Loucy (cell line): ENCODE measurements at regions not wholly inside any gene's neighbourhood (a gene's known extent, or its start where the extent isn't known, plus 50 kb on each side); places are given as distances from the start of the nearest gene placed in this dataset.

ENCODE experiments used
- H2AFZ ChIP-seq: fragments of 200-600 bp; sonication (generic); 2 replicates; pipeline ENCODE4 v1.6.0; 2016; ENCODE audit warnings: antibody characterized with exemption, mild to moderate bottlenecking, low read length, moderate library complexity
- H3F3A ChIP-seq: fragments of 200-600 bp; 2 replicates; pipeline ENCODE4 v1.6.0; 2016; ENCODE audit warnings: antibody characterized with exemption, low read depth, mild to moderate bottlenecking
- H3K27me3 ChIP-seq: fragments of 200-600 bp; sonication (generic); 2 replicates; pipeline ENCODE4 v1.6.1; 2014; ENCODE audit warnings: low read length, mild to moderate bottlenecking; ENCODE audit not compliant: insufficient read depth, poor library complexity, severe bottlenecking
- H3K36me3 ChIP-seq: fragments of 200-600 bp; sonication (generic); 2 replicates; pipeline ENCODE4 v1.6.1; 2016; ENCODE audit warnings: low read length; ENCODE audit not compliant: insufficient read depth
- H3K4me1 ChIP-seq: fragments of 200-600 bp; sonication (generic); 2 replicates; pipeline ENCODE4 v1.5.1; 2014; ENCODE audit warnings: low read length, mild to moderate bottlenecking; ENCODE audit not compliant: insufficient read depth, poor library complexity, severe bottlenecking
- H3K4me2 ChIP-seq: fragments of 200-600 bp; sonication (generic); 2 replicates; pipeline ENCODE4 v1.6.0; 2014; ENCODE audit warnings: antibody characterized with exemption, low read length, low read depth, mild to moderate bottlenecking; ENCODE audit not compliant: poor library complexity, severe bottlenecking
- H3K4me3 ChIP-seq: fragments of 200-600 bp; sonication (generic); 2 replicates; pipeline ENCODE4 v1.5.1; 2014; ENCODE audit warnings: low read length, mild to moderate bottlenecking, mixed read lengths; ENCODE audit not compliant: poor library complexity, severe bottlenecking
- H3K79me2 ChIP-seq: fragments of 200-600 bp; sonication (generic); 2 replicates; pipeline ENCODE4 v1.6.1; 2014; ENCODE audit warnings: low read length; ENCODE audit not compliant: insufficient read depth
- H3K9ac ChIP-seq: fragments of 200-600 bp; sonication (generic); 2 replicates; pipeline ENCODE4 v1.6.0; 2014; ENCODE audit warnings: mild to moderate bottlenecking, low read depth, low read length, moderate library complexity; ENCODE audit not compliant: poor library complexity, severe bottlenecking
- H3K9me2 ChIP-seq: fragments of 200-600 bp; sonication (generic); replicated peaks from 2 replicates; pipeline ENCODE4 v1.6.1; 2016; ENCODE audit warnings: low read depth, low read length, mixed read lengths
- H3K9me3 ChIP-seq: fragments of 200-600 bp; sonication (generic); 2 replicates; pipeline ENCODE4 v1.6.1; 2014; ENCODE audit warnings: mild to moderate bottlenecking, antibody characterized with exemption, low read length, low read depth; ENCODE audit not compliant: insufficient read depth
- H4K20me1 ChIP-seq: fragments of 200-600 bp; sonication (generic); 2 replicates; pipeline ENCODE4 v1.6.0; 2014; ENCODE audit warnings: antibody characterized with exemption, low read length, mild to moderate bottlenecking; ENCODE audit not compliant: insufficient read depth, poor library complexity, severe bottlenecking
- EZH2phosphoT487 ChIP-seq: fragments of 200-600 bp; IDR thresholded peaks from 2 replicates; pipeline ENCODE4 v1.6.1; 2018; ENCODE audit warnings: antibody characterized with exemption, mild to moderate bottlenecking, moderate library complexity, borderline replicate concordance
- TF ChIP-seq, protein P1 (sequence below): fragments of 200-600 bp; sonication (generic); conservative IDR thresholded peaks from 2 replicates; pipeline ENCODE4 v1.5.1; 2014; ENCODE audit warnings: mild to moderate bottlenecking, antibody characterized with exemption, low read length

DNA sequence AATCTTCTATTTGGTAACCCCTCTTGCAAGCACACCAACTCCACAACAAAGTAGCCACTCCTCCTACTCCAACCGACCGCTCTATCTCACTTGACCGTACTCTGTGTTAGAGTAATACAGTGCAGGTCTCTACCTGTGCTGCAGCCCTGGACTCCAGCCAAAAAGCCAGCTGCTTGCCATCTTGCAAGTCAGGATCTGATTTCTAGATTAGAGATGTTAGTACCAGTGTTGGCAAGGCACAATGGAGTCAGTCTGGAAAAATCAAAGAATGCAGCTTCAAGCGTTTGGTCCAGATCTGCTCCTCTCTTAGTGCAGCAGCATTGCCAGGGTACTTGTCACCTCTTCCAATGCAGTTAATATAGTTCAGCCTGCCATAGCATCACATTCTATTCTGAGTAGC, 477.6 kb downstream of the ZSWIM6 start:
- Histone ChIP-seq H3K4me2 (no peak overlapping the region), H3K4me3 (no peak overlapping the region), H3F3A (no peaks in the 10 kb centered on the region), H4K20me1 (no peaks in the 10 kb centered on the region), H3K9me3 (no peaks in the 10 kb centered on the region), H2AFZ (no peak overlapping the region), H3K79me2 (no peaks in the 10 kb centered on the region), H3K9me2 (no peaks in the 10 kb centered on the region), H3K9ac (no peak overlapping the region), H3K27me3 (no peaks in the 10 kb centered on the region), H3K4me1 (no peaks in the 10 kb centered on the region), H3K36me3 (no peaks in the 10 kb centered on the region)
- TF ChIP-seq EZH2phosphoT487: no peak
- TF ChIP-seq, protein P1, sequence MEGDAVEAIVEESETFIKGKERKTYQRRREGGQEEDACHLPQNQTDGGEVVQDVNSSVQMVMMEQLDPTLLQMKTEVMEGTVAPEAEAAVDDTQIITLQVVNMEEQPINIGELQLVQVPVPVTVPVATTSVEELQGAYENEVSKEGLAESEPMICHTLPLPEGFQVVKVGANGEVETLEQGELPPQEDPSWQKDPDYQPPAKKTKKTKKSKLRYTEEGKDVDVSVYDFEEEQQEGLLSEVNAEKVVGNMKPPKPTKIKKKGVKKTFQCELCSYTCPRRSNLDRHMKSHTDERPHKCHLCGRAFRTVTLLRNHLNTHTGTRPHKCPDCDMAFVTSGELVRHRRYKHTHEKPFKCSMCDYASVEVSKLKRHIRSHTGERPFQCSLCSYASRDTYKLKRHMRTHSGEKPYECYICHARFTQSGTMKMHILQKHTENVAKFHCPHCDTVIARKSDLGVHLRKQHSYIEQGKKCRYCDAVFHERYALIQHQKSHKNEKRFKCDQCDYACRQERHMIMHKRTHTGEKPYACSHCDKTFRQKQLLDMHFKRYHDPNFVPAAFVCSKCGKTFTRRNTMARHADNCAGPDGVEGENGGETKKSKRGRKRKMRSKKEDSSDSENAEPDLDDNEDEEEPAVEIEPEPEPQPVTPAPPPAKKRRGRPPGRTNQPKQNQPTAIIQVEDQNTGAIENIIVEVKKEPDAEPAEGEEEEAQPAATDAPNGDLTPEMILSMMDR: no peak

DNA sequence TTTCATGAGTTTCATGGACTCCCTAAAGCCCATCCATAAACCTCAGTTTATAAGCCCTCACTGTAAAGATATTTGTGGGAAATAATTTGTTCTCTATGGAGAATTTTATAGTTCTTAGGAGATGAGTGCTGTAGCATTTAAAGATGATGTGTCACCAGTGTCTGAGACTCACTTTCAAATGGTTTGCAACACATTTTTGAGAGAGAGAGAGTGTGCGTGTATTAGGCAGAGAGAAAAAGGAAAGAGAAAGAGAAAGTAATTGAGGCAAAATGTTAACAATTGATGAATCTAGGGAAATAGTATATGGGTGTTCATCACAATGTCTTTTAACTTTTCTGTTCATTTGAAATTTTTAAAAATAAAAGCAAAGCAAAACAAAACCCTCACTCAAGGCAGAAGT, 479.0 kb downstream of the ZSWIM6 start:
- Histone ChIP-seq H3K79me2 (no peaks in the 10 kb centered on the region), H3F3A (no peaks in the 10 kb centered on the region), H3K4me3 (no peak overlapping the region), H3K9me2 (no peaks in the 10 kb centered on the region), H4K20me1 (no peaks in the 10 kb centered on the region), H3K4me2 (no peak overlapping the region), H3K9ac (no peak overlapping the region), H2AFZ (no peak overlapping the region), H3K36me3 (no peaks in the 10 kb centered on the region), H3K27me3 (no peaks in the 10 kb centered on the region), H3K4me1 (no peaks in the 10 kb centered on the region), H3K9me3 (no peaks in the 10 kb centered on the region)
- TF ChIP-seq, protein P1: no peak
- no peak for TF ChIP-seq EZH2phosphoT487

DNA sequence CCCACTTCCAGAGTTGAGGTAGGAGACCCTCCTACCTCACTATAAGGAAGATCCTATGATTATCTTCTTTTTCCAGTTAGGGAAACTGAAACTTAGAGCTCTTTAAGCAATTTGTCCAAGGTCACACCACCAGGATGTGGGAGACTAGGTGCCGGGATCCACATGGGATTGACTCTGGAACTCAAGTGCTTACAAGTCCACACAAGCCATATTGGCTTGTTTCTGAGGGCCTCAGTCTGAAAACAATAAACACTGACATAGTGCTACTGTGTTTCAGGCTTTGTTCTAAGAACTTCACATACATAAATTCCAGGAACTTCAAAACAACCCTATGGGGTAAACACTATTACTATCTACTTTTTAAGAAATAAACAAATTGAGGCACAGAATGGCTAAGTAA, 481.3 kb downstream of the ZSWIM6 start:
- TF ChIP-seq EZH2phosphoT487: no peak
- TF ChIP-seq, protein P1: no peak

More for the DNA sequence above, 481.3 kb downstream of the ZSWIM6 start:
- Histone ChIP-seq H3F3A (no peaks in the 10 kb centered on the region), H2AFZ (no peak overlapping the region), H3K4me2 (no peak overlapping the region), H3K27me3 (no peaks in the 10 kb centered on the region), H3K79me2 (no peaks in the 10 kb centered on the region), H3K4me1 (no peaks in the 10 kb centered on the region), H3K9me2 (no peaks in the 10 kb centered on the region), H4K20me1 (no peaks in the 10 kb centered on the region), H3K9me3 (no peaks in the 10 kb centered on the region), H3K9ac (no peak overlapping the region), H3K4me3 (no peak overlapping the region), H3K36me3 (no peaks in the 10 kb centered on the region)
